ENCODE measurements at regions not wholly inside any gene's neighbourhood (a gene's known extent, or its start where the extent isn't known, plus 50 kb on each side); places are given as distances from the start of the nearest gene placed in this dataset.
"Not testable (repeated sequence)": the region's sequence is repeated elsewhere in the genome, so short reads cannot be mapped to it uniquely, and the experiment has no call there.

DNA sequence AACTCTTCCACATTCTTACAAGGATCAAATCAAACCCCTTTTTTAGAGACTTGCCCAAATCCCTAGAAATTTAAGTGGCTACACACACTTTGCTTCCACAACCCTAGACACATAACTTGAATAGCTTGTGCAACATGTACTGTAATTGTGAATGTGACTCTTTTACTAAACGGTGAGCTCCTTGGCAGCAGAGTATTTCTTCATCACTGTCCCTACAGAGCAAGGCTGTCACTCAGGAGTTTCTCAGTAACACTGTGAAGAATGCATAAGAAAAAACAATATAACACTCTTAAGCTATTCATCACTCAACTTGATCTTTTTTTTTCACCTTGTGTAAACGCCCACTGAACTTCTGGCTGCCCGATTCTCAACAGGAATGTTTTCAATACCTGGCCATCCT is 53.8 kb upstream of the ADAMTS18 start:
- DNase-seq (ENCODE audit: insufficient read length) (no peak), FAIRE-seq (no peak)
- TF ChIP-seq POLR2AphosphoS5 (IDR thresholded peaks at IDR 0.05; ENCODE audit: low read depth, low read length) (no peak), TAF1 (IDR thresholded peaks at IDR 0.05; ENCODE audit: borderline replicate concordance, low read depth, low read length) (no peak), POLR2A (IDR thresholded peaks at IDR 0.05; ENCODE audit: low read depth, low read length) (no peak)

DNA sequence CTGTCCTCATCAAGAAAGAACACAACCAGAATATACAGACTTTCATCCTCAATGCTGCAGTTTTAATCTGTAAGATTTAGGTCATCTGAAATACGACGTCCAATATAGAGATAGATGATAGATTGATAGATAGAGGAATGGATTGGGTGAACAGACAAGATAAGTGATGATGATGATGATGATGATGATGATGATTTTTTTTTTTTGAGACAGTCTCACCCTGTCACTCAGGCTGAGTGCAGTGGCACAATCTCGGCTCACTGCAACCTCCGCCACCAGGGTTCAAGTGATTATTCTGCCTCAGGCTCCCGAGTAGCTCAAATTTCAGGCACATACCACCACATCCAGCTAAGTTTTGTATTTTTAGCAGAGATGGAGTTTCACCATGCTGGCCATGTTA is 56.3 kb upstream of the ADAMTS18 start:
- FAIRE-seq = no peak
- no peak for DNase-seq (ENCODE audit: insufficient read length)
- TF ChIP-seq POLR2A (IDR thresholded peaks at IDR 0.05; ENCODE audit: low read depth, low read length) (no peak), TAF1 (IDR thresholded peaks at IDR 0.05; ENCODE audit: borderline replicate concordance, low read depth, low read length) (no peak), POLR2AphosphoS5 (IDR thresholded peaks at IDR 0.05; ENCODE audit: low read depth, low read length) (no peak)

DNA sequence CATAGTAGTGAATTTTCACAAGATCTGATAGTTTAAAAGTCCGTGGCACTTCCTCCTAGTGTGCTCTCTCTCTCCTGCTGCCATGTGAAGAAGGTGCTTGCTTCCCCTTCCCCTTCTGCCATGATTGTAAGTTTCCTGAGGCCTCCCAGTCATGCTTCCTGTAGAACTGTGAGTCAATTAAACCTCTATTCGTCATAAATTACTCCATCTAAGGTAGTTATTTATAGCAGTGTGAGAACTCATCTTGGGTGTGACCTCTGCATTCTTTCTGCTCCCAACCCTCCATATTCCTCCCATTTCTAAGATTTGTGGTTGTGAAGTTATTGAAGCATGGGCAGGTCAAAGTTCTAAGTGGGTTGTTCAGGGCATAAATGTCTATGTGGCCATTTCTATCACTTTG is 62.1 kb upstream of the ADAMTS18 start:
- DNase-seq (ENCODE audit: insufficient read length) (no peak), FAIRE-seq (no peak)
- TF ChIP-seq POLR2A (IDR thresholded peaks at IDR 0.05; ENCODE audit: low read depth, low read length) (no peak), TAF1 (IDR thresholded peaks at IDR 0.05; ENCODE audit: borderline replicate concordance, low read depth, low read length) (no peak), POLR2AphosphoS5 (IDR thresholded peaks at IDR 0.05; ENCODE audit: low read depth, low read length) (no peak)

DNA sequence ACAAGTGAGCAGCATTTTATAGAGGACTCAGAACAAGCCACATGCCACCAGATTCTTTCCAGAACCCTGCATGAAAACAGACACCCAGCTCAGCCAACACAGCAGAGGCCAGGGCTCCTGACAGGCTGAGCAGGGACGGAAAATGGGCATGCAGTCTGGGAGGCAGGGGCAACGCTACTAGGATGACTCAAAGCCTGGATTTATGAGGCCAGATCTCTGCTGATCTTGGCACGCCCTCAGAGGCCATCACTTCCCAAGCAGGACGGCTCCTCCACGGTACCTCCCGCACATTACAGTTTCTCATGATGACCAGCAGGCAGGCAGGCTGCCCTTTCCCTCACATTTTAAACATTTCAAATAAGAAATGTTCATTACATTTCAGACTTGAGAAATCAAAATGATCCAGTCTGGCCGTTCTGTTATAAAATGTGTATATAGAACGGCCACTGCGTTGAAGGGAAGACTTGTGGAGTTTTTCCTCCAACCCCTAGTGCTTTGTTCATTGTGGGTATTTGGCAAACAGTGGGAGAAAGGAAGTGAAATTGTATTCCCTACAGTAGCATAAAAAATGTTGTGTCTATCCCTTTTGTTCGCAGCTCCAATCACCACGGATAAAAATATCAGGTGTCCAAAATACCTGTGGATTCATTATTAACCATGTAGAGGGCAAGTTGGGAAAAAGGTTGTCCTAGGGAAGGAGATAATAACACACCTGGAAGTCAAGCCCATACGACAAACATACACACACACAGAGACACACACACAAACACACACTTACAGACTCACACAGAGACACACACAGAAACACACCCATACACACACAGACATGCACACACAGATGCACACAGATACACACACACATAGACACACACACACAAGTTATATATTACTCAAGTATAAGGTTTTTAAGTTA is 64.8 kb upstream of the ADAMTS18 start:
- TF ChIP-seq TAF1 (IDR thresholded peaks at IDR 0.05; ENCODE audit: borderline replicate concordance, low read depth, low read length) = no peak
- no peak for TF ChIP-seq POLR2A (IDR thresholded peaks at IDR 0.05; ENCODE audit: low read depth, low read length)
- TF ChIP-seq POLR2AphosphoS5 (IDR thresholded peaks at IDR 0.05; ENCODE audit: low read depth, low read length) = no peak
- DNase-seq (ENCODE audit: insufficient read length) (no peak), FAIRE-seq (no peak)

DNA sequence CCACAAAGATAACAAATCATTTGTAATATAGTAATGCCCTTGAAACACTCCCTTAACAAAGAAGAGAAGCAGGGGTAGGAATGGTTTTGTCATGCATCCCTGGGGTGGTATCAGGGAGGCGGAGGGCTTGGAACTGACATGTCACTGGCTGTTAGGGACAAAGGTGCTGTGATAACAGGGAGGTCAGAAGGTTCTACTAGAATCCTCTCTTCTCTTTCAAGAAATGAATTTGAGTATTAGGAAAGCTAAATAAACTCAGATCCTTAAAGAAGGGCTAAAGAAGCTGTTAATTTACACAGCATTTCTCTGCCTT is 65.4 kb upstream of the ADAMTS18 start:
- no peak for FAIRE-seq

DNA sequence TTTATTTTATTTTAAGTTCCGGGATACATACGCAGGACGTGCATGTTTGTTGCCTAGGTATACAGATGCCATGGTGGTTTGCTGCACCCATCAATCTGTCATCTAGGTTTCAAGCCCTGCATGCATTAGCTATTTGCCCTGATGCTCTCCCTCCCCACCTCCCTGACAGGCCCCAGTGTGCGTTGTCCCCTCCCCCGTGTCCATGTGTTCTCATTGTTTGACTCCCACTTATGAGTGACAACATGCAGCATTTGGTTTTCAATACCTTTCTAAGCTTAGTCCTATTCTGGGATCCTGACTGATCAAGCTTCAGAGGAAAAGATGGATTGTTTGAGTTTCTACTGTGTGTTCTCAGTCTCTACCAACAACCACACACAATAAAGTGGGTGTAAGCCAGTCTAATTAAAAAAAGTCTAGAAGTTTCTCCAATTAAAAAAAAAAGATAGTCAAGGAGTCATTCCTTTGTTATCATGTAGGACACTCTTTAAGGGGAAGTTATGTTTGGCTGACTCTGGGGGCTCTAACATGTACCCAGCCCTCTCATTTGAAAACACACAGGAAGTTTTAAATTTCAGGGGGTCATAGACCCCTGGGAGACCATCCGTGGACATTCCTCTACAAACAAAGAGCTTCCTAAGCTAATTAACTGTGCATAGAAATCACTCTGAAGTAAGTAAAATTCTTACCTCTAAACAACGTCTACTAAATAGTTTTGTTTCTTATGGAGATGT is 66.3 kb upstream of the ADAMTS18 start:
- DNase-seq (ENCODE audit: insufficient read length) (no peak), FAIRE-seq (no peak)
- TF ChIP-seq TAF1 (IDR thresholded peaks at IDR 0.05; ENCODE audit: borderline replicate concordance, low read depth, low read length) = no peak

More for the DNA sequence above, 65.4 kb upstream of the ADAMTS18 start:
- TF ChIP-seq TAF1 (IDR thresholded peaks at IDR 0.05; ENCODE audit: borderline replicate concordance, low read depth, low read length) (no peak), POLR2AphosphoS5 (IDR thresholded peaks at IDR 0.05; ENCODE audit: low read depth, low read length) (no peak), POLR2A (IDR thresholded peaks at IDR 0.05; ENCODE audit: low read depth, low read length) (no peak)
- no peak for DNase-seq (ENCODE audit: insufficient read length)

DNA sequence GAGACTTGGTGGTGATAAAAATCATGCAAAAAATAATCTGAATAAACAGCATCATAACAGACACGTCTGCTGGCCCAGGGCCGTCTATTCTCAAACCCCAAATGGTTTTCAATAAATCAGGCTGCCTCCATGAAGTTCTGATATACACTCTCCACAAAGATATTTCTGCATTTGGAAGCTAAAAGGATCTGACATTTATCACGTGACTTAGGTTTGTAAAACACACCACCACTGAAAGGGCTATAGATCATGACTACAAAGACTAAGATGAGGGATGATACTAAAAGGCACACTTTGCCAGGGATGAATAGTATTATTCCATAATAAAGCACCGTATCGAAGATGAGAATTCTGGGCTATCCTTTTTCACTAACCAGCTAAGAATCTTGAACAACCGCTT is 67.6 kb upstream of the ADAMTS18 start:
- TF ChIP-seq POLR2A (IDR thresholded peaks at IDR 0.05; ENCODE audit: low read depth, low read length) (no peak), TAF1 (IDR thresholded peaks at IDR 0.05; ENCODE audit: borderline replicate concordance, low read depth, low read length) (no peak), POLR2AphosphoS5 (IDR thresholded peaks at IDR 0.05; ENCODE audit: low read depth, low read length) (no peak)
- DNase-seq (ENCODE audit: insufficient read length) (no peak), FAIRE-seq (no peak)

DNA sequence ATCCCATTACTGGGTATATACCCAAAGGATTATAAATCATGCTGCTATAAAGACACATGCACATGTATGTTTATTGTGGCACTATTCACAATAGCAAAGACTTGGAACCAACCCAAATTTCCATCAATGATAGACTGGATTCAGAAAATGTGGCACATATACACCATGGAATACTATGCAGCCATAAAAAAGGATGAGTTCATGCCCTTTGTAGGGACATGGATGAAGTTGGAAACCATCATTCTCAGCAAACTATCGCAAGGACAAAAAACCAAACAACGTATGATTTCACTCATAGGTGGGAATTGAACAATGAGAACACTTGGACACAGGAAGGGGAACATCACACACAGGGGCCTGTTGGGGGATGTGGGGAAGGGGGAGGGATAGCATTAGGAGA is 71.7 kb upstream of the ADAMTS18 start:
- FAIRE-seq; DNase-seq (ENCODE audit: insufficient read length): not testable (repeated sequence)

DNA sequence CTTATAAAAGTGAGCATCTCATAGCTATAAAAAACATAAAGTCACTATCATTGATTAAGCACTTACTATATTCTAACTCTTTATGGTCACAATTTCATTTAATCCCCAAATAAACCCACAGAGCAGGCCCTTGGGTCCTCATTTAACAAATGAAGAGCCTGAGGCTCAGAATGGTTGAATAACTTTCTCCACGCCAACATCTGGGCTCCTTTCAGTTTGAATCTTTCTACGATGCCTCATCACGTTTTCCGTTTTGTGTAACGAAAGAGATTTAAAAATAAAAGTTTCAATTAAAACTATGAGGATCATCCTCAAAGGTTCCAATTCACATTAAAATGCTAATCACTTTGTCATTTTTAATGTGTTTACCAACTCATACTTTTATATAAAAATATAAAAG is 74.2 kb upstream of the ADAMTS18 start:
- no peak for TF ChIP-seq TAF1 (IDR thresholded peaks at IDR 0.05; ENCODE audit: borderline replicate concordance, low read depth, low read length)
- no peak for TF ChIP-seq POLR2AphosphoS5 (IDR thresholded peaks at IDR 0.05; ENCODE audit: low read depth, low read length)
- TF ChIP-seq POLR2A (IDR thresholded peaks at IDR 0.05; ENCODE audit: low read depth, low read length) = no peak
- no peak for FAIRE-seq

DNA sequence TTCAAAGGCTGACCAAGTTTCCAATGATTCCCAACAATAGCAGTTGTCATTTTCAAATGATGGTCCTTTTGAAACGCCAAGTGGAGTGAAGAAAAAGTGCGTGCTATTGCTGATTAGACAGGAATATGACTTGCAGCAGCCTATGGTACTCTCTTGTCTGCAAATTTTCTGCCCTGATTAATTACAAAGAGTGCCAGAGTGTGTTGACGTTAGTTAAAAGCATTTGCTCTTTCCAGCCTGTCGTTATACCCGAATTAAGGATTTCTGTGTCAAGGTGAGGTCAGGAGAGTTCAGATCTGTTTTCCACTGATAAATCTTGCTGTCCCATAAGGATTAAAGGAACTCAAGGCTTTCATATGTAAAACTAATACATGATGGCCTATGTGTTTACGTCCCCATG is 75.0 kb upstream of the ADAMTS18 start:
- no peak for TF ChIP-seq TAF1 (IDR thresholded peaks at IDR 0.05; ENCODE audit: borderline replicate concordance, low read depth, low read length)
- no peak for TF ChIP-seq POLR2AphosphoS5 (IDR thresholded peaks at IDR 0.05; ENCODE audit: low read depth, low read length)
- no peak for TF ChIP-seq POLR2A (IDR thresholded peaks at IDR 0.05; ENCODE audit: low read depth, low read length)
- no peak for DNase-seq (ENCODE audit: insufficient read length)
- FAIRE-seq = no peak

More for the DNA sequence above, 74.2 kb upstream of the ADAMTS18 start:
- no peak for DNase-seq (ENCODE audit: insufficient read length)

DNA sequence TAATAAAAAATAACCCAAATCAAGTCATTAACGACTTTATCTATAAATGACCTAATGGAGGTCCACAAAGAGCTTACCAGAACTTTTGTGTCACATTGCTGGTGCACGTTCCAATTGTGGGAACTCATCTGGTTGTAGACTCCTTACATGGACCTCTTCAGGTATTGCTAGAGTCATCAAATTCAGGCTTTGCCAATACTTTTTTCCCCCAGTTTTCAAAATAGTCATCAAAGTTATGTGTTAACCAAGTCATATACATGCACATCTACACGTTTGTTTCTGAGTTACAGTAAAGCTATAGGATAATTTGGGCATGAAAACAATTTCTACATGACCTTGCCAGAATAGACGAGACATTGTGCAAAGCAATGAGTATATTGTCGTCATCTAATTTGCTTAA is 76.2 kb upstream of the ADAMTS18 start:
- FAIRE-seq (no peak), DNase-seq (ENCODE audit: insufficient read length) (no peak)
- TF ChIP-seq POLR2AphosphoS5 (IDR thresholded peaks at IDR 0.05; ENCODE audit: low read depth, low read length) (no peak), POLR2A (IDR thresholded peaks at IDR 0.05; ENCODE audit: low read depth, low read length) (no peak), TAF1 (IDR thresholded peaks at IDR 0.05; ENCODE audit: borderline replicate concordance, low read depth, low read length) (no peak)

DNA sequence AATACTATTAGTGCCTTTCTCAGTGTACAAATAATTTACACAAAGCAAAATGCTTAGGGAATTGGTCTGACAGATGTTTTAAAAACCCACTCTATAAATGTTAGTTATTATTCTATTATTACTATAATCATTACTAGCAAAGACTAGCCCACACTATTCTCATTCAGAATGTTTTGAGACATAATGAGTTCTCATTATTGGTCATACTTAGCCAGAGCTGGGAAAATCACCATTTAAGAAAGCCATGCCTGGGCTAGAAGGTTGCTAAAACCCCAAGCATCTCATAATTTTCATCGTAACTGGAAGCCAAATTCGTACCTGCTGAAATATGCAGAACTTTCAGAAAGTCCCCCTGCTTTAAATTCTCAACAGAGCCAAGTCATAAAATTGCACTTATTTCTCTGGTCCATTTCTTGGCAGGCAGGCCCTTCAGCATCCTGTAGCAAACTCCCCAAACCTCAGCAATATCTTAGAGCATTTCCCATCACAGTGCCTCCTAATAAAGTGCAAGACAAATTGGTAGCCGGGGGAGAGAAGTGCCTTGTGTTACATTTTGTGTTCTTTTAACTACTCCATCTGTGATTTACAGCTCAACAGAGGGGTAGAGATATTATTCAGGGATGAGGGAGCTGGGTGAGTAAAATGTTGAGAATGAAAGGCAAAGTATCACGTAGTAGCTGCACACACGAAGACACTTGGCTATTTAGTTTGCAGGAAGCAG is 79.8 kb upstream of the ADAMTS18 start:
- TF ChIP-seq POLR2A (IDR thresholded peaks at IDR 0.05; ENCODE audit: low read depth, low read length) (no peak), TAF1 (IDR thresholded peaks at IDR 0.05; ENCODE audit: borderline replicate concordance, low read depth, low read length) (no peak), POLR2AphosphoS5 (IDR thresholded peaks at IDR 0.05; ENCODE audit: low read depth, low read length) (no peak)
- no peak for FAIRE-seq
- no peak for DNase-seq (ENCODE audit: insufficient read length)

DNA sequence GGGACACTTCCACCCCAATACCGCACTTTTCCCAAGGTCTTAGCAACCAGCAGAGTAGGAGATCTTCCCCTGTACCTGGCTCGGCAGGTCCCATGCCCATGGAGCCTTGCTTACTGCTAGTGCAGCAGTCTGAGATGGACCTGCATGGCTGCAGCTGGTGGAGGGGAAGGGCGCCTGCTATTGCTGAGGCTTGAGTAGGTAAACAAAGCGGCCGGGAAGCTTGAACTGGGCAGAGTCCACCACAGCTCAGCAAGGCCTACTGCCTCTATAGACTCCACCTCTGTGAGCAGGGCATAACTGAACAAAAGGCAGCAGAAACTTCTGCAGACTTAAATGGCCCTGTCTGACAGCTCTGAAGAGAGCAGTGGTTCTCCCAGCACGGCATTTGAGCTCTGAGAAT is 90.4 kb upstream of the ADAMTS18 start:
- DNase-seq (ENCODE audit: insufficient read length); FAIRE-seq: not testable (repeated sequence)
